Putamen (tissue), 1 donor: ENCODE measurements at regions not wholly inside any gene's neighbourhood (a gene's known extent, or its start where the extent isn't known, plus 50 kb on each side); places are given as distances from the start of the nearest gene placed in this dataset.
"Not testable (repeated sequence)": the region's sequence is repeated elsewhere in the genome, so short reads cannot be mapped to it uniquely, and the experiment has no call there.

Experiments
- DNase-seq: peaks from one replicate; pipeline ENCODE4 v3.0.0-alpha.2; 2016; ENCODE audit warnings: low spot score

DNA sequence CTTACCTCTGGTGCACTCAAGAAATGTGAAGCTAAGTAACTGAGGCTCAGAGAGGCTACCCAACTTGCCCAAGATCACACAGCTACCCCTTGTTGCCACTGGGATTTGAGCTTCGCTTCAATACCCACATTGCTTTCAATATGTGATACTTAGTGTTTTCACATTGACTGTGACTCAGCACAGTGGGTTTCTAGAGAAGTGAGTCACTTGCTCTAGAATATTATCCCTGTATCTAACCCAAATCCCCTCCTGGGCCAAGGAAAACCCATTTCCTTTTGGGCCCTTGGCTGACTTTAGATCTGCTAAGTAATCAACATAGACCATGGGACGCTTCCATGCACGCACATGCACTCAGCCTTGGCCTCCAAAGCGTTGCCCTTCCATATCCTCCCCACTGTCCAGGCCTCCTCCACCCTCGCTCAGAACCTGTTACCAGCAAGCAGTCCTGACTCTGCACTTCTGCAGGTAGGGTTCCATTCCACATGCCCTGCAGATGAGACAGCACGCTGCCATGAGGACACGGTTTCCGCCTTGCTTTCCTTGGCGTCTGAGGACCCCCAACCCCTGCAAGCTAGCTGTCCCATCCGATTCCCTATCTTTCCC lies 87.7 kb upstream of the CHST15 start:
- DNase-seq: no peak

DNA sequence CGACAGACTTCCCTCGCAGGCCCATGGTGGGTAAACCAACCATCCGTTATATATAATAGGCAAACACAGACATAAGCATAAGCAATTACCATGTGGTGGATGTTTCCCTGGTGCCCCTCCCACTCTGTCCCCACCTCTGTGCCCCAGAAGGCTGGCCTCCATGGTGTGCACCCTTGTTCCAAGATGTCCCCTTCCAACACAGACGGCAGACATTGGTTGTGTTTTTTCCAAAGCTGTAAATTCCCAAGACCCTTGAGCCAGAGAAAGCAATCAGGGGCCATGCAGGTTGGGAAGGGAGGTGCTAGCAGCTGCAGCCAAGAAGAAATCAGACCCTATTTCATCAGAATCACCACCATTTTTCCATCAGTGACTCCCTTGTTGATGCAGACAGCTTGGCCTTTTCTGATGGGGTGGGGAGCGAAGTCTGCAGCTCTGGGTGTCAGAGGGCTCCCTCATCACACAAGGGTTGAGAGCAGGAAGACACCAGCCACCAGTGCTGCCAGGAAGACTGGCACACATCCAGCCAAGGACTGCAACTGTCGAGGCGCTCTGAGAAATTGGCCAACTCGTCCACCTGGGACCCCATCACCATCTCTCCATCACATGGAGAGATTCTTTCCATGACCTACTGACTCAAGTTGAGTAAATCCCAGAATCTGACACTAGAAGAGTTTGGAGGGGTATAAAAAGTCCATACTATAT lies 86.8 kb upstream of the CHST15 start:
- no peak for DNase-seq

DNA sequence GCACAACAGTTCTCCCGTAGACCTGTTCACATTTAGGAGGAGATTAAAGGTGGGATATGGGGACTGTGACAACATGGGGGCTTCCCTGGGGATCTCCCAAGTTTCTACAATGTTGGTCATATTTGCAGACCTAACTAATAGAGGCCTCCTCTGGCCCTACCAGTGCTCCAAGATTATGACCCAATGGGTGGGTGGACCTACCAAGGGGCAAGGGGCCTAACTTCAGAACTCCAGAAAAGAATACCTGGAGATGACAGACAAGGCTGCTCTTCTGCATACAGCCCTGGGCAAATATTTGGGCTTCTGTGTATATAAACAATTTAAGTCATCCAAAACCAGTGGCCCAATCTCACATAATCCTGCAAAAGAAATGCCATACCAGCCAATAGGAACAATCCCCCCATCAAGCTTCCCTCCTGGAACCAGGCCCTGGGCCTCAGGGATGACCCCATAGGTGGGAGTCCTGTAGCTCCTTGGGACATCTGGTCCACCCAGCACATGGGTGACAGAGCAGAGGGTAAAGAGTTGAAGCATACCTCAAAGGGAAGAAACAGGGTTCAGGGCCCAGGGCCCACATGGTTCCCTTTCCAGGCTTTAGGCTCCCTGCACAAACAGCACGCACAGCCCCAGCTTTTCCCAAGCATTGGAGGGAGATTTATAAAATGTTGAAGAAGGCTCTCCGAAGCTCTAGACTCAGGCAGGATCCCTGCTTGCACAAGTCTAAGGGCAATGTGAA lies 86.1 kb upstream of the CHST15 start:
- DNase-seq: no peak

DNA sequence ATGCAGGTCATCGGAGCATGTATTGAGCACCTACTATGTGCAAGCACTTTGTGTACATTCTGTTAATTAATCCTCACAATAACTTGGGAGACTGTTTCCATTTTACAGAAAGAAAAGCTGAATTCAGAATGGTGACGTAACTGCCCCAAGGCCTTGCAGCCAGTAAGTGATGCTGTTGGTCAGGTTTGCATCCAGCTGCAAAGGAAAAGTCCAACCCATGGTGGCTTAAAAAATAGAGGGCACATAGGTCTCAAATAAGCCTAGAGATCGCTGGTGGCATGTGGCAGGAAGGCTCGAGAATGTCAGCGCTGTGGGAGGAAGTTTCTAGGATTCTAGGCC lies 83.8 kb upstream of the CHST15 start:
- no peak for DNase-seq

DNA sequence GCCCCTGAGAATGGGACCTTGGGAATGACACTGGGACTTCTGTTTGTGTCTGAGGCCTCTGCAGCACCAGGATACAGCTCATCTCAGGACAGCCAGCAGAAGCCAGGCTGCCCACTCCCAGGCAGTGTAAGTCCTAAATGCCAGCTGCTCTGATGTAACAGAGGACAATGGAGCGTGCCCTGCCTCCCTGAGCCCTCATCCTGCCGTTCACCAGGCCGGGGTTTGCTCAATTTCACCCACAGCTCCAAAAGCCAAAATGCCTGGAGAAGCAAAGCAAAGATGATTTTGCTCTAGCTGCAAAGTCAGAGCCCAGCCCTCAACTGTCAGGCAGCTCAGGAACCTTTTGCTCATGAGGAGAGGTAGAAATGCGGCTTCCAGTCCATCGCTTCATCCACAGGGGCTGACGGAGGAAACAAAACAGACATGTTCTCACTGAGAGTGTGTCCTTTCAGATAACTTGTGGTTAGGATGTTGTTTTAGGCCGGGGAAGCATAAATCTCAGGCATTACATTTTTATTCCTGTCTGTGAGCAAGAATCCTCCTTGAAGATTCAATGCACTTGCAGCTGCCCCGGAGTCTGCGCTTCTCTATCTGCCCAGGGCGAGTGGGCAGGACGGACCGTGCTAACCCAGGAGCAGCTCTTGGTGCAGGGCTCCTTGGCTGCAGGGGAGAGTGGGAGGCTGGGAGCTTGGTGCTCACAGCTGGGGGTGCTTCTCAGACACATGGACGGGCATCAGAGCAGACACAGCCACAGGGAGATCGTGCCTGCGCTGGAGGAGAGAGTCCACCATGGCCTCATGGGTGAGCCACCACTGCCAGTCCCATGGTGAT lies 83.2 kb upstream of the CHST15 start:
- no peak for DNase-seq

DNA sequence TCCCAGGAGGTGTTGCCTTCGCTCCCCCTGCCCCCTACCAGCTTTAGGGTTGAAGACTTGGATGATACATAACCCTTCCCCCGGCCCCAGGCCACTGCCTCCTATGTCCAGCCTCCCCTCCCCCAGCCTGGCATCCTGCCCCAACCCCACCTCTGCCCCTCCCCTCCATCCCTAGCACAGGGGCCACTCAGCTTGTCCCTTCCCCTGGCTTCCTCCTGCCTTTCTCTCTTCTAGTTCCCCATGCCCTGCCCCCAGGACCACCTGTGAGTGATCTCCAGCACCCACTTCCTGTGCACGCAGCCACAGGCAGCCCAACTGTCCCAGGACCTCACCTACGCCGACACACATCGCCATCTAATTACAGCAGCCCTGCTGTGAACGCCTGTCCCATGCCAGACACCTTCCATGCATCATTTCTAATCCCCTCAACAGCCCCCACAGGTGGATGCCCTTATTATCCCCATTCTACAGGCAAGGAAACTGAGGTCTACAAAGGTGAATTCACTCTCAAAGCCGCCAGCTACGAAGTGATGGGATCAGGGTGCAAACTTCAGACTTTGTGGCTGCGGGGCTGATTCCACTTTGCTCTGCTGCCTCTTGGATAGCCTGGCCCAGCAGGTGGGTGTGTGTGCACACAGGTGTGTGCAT lies 82.4 kb upstream of the CHST15 start:
- no peak for DNase-seq

DNA sequence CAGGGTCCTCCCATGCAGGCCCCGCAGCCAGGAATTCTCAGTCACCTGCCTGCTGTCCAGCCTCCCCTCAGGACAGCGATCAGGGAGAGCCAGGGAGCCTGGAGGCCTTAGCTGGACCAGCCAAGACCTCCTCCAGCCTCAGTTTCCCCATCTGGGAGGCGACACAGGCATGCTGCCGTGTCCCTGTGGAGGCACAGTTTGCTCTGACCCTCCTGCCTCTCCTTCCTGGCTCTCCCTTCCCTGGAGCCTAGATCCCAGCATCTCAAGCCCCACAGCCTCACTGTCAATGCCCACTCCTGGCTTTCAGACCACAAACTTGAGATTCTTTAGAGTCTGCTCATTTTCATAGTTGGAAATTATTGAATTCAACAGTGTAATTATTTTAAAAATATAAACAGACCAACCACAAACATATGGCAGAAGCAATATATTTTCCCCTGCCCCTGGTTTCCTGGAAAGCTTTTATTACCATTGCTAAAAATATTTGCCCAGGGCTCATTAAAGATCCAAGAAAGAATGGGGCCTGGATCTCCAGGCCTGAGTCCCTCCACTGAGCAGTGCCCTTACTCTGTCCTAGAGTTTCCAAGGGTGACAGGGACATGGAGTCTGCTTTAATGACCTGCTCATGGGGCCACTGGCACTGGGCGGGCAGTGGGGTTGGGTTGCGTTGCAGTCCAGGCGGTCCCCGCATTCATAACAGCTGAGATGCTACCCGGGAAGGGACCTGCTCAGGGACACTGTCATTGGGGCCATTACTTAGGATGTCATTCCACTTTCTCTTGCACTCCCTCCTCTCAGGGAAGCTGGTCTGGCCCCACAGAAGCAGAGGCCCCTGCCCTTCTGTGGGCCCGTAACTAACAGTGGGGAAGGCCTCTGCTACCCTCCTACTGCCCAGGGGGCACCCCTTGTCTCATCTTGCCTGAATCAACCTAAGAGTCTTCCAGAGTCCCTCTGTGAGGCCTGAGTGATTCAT lies 81.6 kb upstream of the CHST15 start:
- no peak for DNase-seq

DNA sequence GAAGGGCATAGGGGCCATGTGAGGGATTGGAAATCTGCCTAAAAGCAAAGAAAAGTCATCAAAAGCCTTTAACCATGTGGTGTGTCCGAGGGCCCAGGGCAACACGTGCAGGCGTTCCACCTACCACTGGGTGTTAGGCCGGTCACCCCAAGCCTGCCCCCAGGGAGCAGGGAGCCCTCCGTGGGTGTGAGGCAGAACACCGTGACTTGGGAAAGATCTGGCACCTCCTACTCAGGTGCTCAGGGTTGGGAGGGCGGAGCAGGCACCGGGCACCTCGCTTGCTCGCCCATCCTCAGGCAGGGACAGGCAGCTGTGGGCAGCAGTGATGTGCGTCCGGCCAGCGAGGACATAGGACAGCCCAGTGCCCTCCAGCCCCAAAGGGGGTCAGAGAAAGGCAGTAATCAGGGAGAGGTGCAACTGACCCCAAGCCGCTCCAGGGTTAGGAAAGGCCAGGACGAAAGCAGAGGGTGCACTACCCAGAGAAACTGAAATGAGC lies 80.7 kb upstream of the CHST15 start:
- DNase-seq: no peak

DNA sequence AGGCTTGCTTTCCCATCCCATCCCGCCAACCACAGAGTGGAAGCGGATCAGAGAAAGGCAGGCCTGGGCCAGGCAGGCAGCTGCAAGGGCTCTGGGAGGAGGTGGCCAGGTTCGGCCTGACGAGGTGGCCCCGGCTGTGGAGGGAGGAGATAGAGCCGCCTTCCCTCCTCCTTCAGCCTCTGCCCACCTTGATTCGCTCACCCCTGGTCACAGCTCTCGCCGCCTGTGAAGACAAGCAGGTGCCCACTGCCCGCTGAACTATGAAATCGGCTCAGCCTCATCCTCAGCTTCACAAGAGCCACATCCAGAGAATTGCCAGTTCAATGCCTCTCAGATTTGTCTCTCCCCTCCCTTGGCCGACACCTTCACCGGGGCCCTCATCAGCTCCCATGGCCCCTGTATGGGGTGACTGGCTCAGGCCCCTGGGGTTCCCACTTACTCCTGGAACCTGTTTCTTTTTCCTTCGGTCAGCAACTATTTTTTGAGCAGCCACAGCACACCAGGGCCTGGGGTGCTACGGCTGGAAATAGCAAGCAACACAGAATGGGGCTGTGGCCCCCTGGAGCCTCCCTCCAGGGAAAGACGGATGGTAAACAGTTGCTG lies 80.0 kb upstream of the CHST15 start:
- DNase-seq: no peak

DNA sequence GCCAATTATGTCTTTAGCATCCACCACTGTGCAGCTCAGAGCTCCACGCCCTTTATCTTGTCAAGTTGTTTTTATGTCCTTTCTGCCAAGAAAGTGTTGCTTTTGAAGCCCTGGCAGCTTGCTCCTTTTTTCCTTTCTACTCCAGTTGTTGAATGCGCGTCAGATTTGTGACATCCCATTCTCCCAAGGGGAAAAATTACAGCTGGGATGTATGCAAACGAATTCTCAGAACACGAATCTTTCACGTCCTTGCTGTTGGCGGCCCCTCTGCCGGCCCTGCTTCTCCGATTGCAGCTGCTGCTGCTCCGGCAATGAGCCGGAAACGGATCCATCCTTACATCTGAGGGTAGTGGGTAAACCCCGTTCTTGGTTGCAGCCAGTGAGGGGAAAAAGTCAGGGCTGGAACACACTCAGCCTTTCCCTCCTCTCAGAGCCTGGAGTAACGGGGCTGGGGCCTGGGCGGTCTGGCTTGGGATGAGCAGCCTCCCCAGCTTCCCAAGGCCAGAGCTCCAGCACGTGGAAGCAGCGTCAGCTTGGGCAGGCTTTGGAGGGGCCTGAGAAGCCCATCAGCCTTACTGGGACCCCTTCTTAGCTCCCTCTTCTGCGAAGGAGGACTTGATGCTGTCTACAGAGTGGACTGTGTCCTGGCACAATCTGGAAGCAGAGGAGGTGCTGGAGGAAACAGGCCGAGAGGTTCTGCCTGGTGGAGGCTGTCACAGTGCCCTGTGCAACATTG lies 79.0 kb upstream of the CHST15 start:
- no peak for DNase-seq

DNA sequence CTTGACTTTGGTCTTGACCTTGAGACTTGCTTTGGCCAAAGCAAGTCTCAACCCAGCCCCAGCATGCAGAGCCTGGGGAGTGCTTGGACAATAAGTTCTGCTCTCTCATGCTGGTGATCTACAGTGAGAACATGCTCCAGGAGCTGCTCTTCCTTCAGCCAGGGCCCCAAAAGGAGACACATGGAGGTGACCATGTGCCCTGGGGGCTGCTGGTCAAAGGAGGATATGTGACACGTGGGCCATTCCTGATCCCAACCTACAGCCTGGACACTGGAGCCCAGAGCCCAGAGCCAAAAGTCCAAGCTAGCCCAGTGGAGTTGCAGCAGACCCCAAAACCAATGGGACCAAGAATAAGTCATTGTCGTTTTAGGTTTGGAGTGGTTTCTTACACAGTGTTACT lies 78.2 kb upstream of the CHST15 start:
- DNase-seq: no peak

DNA sequence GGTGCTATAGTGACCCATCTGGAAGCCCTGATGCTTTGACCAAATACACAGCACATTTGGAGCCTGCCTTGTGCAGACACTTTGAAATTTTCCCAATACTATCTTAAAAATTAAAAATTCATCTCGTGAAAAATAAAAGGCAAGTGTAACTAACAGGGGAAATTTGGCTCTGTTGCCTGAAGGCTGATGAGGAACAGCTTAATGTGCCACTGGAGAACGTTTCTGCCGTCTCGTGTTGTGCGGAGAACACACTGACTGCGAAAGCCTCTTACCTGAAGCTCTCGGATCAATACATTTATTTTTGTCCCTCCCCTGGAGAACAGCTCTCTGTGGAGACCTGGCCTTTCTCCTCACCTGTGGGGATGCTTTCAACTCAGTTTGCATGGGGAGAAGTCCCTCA lies 77.2 kb upstream of the CHST15 start:
- no peak for DNase-seq

DNA sequence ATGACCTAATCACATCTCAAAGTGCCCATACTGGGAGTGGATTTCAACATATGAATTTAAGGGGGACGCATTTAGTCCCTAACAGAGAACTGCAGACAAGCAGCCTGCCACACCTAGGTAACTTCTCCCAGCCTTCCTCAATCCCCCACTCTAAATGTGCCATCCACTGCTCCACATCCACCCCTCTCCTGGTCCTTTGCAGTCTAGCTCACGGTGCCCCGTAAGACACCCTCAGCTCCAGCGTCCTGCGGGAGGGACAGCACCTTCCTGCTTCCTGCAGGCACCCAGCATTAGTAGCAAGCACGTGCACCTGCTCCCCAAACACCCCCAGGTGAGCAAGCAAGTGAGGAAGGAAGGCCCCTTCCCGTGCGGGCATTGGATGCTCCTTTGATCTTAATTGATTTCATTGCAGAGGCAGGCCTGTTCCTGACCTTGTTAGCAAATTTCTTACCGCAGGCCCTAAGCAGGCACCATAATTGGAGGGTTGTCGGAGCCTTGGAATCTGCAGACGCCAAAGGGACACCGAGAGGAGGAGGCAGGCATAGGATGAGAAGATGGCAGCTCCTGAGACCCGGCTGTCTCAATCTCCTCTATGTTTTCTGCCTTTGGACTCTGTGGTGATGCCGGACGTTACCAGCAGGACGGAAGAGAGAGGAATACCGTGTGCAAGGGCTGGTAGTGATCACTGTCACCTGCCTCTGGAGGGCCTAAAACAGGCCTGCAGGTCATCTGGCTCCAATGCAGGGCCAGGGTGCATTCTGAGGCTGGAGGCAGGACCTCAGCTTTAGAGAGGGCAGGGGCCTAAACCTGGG lies 75.8 kb upstream of the CHST15 start:
- DNase-seq: no peak

DNA sequence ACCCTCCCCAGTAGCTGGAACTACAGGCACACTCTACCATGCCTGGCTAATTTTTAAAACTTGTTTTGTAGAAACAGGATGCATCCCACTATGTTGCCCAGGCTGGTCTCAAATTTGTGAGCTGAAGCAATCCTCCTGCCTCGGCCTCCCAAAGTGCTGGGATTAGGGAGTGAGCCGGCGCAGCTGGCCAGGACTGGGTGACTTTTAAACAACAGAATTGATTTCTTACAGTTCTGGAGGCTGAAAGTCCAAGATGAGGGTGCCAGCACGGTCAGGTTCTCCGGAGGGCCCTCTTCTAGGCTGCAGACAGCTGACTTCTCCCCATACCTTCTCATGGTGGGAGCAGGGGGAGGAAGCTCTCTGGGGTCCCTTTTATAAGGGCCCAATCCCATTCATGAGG lies 75.2 kb upstream of the CHST15 start:
- no peak for DNase-seq

DNA sequence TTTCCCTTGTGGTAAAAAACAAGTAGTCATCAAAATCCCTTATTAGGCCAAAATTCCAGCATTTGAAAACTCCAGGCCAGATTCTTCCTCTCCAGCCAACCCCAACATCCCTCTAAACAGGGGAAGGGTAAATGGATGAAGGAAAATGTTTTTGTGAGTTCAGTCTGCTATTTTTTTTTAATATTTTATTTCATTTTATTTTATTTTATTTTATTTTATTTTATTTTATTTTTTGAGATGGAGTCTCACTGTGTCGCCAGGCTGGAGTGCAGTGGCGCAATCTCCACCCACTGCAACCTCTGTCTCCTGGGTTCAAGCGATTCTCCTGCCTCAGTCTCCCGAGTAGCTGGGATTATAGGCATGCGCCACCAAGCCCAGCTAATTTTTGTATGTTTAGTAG lies 74.5 kb upstream of the CHST15 start:
- DNase-seq: not testable (repeated sequence)

DNA sequence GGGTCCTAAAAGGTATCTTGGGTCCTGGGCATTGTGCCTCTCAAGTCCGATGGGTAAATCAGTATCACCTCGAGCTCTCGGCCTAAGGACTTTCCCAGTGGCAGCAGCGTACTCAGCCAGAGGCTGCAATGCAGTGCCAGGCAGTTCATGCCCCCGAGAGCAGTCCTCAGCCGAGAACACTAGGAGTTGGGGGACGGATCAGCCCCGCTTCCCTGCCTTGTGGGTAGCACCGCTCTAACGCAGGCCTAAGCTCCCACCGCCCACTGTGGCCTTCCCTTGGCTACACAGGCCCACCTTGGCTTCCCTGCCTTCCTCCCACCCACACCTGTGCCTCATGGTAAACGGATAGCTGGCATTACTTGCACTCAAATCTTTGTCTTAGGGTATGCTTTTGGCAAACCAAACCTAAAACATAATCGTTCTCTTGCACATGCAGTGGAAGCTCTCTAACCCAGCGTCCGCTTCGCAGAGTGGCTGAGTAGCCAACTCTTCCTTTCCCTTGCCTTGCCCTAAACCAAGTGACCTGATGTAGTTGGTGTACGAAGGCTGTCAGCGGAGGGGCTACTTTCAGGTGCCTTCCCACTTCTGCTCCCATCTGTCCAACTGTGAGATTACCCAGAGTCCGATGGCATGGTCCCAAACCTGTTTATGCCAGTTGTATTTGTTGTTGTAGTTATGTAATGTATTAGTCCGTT lies 73.2 kb upstream of the CHST15 start:
- no peak for DNase-seq

DNA sequence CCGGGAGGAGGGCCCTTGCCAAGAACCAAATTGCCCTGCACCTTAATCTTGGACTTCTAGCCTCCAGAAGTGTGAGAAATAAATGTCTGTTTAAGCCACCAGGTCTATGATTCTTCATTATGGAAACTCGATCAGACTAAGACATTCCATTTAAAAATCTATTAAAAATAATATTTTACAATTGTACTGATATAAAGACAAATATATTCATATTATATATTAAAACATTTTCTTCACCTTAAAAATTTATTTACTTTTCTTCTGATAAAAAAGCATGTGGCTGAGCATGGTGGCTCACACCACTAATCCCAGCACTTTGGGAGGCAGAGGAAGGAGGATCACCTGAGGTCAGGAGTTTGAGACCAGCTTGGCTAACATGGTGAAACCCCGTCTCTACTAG lies 72.4 kb upstream of the CHST15 start:
- DNase-seq: no peak

DNA sequence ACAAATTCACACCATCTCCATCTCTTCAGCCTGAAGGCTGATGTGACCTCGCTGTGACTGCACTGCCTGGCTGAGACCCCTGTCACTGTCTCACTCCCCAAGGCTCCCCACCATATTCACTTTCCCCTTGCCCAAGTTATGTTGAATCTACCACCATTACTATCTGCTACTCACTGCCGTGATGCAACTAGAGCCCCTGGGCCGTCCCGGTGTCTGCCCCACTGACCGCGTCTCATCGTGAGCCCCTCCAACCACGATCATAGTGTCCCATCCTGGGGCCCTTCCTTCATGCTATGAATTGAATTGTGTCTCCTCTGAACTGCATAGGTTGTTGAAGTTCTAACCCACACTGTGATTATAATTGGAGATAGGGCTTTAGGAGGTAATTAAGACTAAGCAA lies 71.9 kb upstream of the CHST15 start:
- DNase-seq: no peak
